COLO829 (cell line): ENCODE measurements at regions not wholly inside any gene's neighbourhood (a gene's known extent, or its start where the extent isn't known, plus 50 kb on each side); places are given as distances from the start of the nearest gene placed in this dataset.
"Not testable (repeated sequence)": the region's sequence is repeated elsewhere in the genome, so short reads cannot be mapped to it uniquely, and the experiment has no call there.

Experiments
- DNase-seq: peaks from one replicate; pipeline ENCODE4 v3.0.0; 2012; ENCODE audit warnings: low spot score

DNA sequence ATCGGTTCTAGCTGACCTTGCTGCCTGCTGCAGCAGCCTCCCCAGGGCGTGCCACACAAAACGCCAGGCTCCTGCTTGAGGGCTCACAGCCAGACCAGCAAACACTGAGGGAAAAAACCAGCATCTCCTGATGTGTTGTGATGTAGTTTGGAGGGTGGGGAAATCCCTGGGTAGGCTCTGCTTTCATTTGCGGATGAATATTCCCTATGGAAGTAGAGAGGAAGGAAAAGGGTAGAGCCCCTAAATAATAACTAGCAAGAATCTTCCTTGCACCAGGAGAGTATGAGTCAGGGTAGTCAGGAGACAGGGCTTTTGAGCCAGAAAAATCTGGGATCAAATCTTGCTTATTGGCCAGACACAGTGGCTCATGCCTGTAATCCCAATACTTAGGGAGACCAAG lies 545.3 kb downstream of the RFC3 start:
- DNase-seq, result no peak

GRCh38 chr13:34364633-34365032 lies 546.7 kb downstream of the RFC3 start:
- peak; percentile 25 for DNase-seq

DNA sequence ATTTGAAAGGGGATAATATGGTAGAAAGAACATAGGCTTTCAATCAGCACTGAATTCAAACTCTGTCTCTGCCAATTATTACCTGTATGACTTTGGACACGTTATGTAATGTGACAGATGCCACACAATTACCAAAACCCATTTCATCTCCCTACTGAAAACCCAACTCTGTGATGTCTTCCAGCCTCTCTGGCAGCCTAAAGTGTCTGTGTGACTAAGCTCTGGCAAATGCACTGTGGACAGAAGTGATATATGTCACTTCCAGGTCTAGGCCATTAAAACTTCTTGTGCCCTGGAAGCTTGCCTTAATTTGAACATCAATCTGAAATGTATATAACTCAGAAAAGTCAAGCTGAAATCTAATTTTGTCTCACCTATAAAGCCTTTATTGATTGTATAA lies 552.0 kb downstream of the RFC3 start:
- no peak for DNase-seq

GRCh38 chr13:34371108-34371507 lies 553.2 kb downstream of the RFC3 start:
- DNase-seq, result no peak

GRCh38 chr13:34371645-34372395 lies 553.9 kb downstream of the RFC3 start:
- no peak for DNase-seq

GRCh38 chr13:34372581-34372980 lies 554.6 kb downstream of the RFC3 start:
- no peak for DNase-seq

- DNase-seq, result no peak
Observed at GRCh38 chr13:34376483-34376882, 558.5 kb downstream of the RFC3 start.

DNA sequence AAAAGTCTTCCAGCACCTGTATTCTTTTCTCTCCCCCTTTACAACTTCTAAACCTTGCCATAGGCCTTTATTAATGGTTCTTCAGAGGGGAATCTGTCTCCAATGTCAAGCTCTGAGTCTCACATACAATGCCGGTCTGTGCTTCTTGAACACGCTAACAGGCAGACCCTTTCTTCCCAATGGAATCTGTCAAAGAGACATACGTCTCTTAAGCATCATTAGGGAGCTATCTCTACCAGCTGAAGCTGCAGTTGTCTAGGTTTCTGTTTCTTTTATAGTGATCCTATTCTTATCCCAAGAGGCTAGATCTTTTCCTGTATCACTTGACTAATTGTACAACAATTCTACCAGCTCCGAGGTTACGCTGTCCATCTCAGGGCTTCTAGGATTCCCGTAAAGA lies 560.8 kb upstream of the NBEA start:
- no peak for DNase-seq

DNA sequence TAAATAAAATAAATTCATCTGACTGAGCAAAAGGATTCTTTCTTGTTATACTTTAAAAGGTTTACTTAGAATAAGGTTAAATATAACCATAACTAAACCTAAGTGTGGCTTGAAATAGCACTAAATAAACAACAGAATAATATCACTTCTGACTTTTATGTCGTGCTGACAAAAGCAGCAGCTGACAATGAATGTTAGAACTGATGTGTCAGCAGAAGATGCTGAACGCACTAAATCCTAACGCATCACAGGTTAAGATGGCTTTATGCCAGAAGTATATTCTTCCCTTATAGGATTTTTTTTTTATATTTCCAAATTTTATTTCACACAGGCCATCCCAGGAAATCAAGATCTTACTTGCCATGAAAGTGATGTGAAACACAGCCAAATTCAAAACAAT lies 558.3 kb upstream of the NBEA start:
- DNase-seq, result no peak

- not testable (repeated sequence) for DNase-seq
Observed at GRCh38 chr13:34386229-34386628, 555.8 kb upstream of the NBEA start.

- no peak for DNase-seq
Observed at GRCh38 chr13:34391076-34391475, 551.0 kb upstream of the NBEA start.

GRCh38 chr13:34401696-34402095 lies 540.4 kb upstream of the NBEA start:
- DNase-seq, result no peak

GRCh38 chr13:34405410-34406181 lies 536.5 kb upstream of the NBEA start:
- DNase-seq, result no peak

DNA sequence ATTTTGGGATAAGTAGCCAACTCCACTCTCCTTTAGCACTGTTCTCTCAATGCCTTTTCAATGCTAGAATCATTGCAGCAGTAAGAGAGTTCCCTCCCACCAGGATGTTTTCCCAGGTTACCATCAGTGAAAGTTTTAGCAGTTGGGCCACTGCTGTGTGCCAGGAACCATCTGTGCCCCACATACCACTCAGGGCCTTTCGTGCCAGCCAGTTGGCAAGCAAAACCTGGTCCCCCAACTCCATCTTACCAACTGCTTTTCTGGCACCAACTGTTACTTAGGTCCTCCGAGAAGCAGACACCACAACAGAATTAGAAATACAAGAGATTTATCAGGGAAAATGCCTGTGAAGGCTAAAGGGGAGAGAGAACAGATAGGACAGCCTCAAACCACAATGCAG lies 533.4 kb upstream of the NBEA start:
- DNase-seq, result no peak

GRCh38 chr13:34409496-34410182 lies 532.4 kb upstream of the NBEA start:
- no peak for DNase-seq

GRCh38 chr13:34410678-34411077 lies 531.4 kb upstream of the NBEA start:
- DNase-seq, result no peak

DNA sequence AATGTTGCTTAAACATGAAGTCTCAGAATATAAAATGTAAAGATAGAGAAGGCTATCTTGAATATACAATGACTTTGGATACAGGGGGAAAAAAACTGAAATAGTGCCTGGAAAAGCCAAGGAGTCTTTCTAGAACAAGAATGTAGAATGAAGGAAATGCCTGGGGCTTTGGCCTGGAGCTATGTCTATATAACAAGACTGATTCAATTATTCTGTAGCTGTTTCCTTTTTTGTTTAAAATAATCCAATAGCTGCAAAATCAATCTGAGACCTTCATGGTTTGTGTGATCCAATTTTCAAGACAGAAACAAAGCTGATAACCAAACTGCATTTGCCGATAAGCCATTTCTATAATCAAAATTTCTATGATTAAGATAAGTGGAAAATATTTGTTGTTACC lies 530.9 kb upstream of the NBEA start:
- no peak for DNase-seq

DNA sequence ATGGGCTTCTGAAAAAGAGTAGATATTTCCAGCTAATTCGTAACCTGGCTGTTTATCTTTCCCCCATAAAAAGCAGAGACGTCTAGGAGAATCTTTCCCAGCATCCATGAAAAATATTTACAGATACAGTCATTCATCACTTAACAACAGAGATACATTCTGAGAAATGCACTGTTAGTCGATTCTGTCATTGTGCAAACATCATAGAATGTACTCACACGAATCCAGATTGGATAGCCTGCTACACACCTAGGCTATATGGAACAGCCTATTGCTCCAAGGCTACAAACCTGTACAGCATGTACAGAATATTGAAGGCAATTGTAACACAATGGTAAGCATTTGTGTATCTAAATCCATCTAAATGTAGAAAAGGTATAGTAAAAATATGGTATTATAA lies 530.2 kb upstream of the NBEA start:
- no peak for DNase-seq

DNA sequence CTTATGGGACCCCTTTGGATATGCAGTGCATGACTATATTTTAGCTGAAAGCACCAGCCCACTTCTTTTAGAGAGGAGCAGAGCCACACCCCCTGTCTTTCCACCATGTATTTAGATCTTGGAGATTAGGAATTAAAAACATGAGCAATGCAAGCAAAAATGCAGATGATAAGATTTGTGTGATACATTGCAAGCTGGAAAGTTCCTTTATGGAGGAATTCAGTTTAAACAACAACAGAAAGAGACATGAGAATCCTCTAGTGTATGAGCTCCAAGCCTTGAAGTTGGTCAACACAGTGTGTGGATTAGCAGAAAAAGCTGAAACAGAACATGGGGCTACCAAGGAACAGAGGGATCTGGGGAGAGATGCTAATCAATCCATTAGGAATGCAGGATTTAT lies 529.8 kb upstream of the NBEA start:
- DNase-seq, result no peak

DNA sequence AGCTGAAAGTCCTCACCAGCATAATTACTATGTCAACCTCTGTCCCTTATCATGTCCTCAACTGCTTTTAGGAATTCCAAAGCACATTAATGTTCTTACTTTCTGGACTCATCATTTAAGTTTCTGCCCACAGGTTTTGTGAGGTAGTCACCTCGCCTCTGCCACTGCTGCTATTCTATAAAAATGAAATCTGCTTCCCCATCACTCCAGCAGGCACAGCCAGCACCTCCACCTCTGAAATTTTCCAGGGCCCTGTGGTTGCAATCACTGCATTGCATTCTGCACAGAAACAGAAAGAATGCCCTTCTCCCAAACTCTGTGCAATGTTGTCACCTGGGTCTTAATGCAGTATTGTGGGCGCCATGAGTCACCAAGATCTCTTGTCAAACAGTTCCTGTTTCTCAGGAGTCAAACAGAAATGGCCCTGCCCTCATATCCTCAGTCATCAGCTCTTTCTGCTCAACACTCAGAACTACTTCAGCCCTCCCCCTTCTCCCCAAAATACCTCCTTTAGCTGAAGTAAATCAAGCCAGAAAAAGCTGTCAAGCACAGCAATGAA lies 529.2 kb upstream of the NBEA start:
- DNase-seq, result no peak

- no peak for DNase-seq
Observed at GRCh38 chr13:34413538-34414210, 528.4 kb upstream of the NBEA start.

GRCh38 chr13:34414616-34415015 lies 527.5 kb upstream of the NBEA start:
- DNase-seq, result no peak
